Stimulated activated CD8-positive, alpha-beta memory T cell treated with anti-CD3 and anti-CD28 coated beads, Interleukin-4, amount 100 ng/mL, for 1 hour (primary cell): ENCODE measurements at regions not wholly inside any gene's neighbourhood (a gene's known extent, or its start where the extent isn't known, plus 50 kb on each side); places are given as distances from the start of the nearest gene placed in this dataset.
"Not testable (repeated sequence)": the region's sequence is repeated elsewhere in the genome, so short reads cannot be mapped to it uniquely, and the experiment has no call there.

ENCODE experiments used
- DNase-seq, 2 donors: peaks; one replicate each; pipeline ENCODE4 v3.0.0-alpha.2; 2020; ENCODE audit warnings: low read depth in 2 of 2, low spot score in 1 of 2

GRCh38 chr20:52098186-52098585 lies 93.4 kb downstream of the ZFP64 start:
- no peak for DNase-seq

DNA sequence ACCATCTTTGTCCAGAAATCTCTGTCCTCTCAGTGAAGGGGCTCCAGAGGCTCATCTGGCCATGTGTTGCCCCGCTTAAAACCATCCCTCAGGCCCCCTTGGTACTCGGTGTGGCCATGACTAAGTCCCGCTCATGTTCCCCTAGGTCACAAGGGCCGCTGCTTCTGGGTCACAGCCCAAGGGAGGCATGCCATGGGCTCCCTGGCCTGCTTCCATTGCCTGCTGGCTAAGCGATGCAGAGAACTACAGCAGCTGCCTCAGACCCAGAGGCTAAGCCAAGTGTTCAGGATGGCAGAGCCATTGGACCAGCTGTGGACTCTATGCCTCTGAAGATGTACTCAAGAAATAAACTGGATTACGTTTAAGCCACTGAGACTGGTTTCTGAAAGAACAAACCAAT lies 95.5 kb downstream of the ZFP64 start:
- no peak for DNase-seq

DNA sequence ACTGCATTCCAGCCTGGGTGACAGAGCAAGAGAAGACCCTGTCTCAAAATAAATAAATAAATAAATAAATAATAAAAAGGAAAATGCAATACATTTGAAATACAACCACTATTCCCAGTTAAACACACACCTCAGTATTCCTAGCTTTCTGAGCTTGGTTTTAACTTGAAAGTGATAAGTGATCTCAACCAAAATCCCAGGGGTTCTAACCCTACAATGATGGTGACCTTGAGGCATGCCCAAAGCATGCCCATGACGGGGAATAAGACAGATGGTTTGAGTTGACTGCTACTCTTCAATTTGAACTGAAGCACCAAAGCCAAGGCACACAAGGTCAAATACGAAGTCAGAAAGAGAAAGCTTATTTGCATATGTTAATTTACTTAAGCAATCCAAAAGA lies 96.9 kb downstream of the ZFP64 start:
- no peak for DNase-seq

DNA sequence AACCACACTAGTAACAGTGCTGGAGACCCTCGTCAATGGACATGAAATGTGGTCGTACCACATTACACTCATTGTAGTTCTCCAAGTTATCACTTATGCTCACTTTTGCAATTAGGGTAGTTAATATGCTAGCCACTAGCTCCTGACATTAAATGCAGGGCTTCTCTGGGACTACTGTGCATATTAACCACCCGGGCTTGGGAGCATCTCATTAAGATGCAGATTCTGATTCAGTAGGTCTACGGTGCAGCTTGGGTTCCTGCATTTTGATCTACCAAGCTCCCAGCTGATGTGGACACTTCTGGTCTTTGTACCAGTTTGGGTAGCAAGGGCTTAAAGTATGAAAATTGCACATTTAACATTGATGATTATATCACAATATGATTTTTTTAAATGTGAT lies 98.0 kb downstream of the ZFP64 start:
- no peak for DNase-seq

GRCh38 chr20:52090035-52090434 lies 101.5 kb downstream of the ZFP64 start:
- no peak for DNase-seq

GRCh38 chr20:52087471-52087870 lies 104.1 kb downstream of the ZFP64 start:
- DNase-seq, result no peak

DNA sequence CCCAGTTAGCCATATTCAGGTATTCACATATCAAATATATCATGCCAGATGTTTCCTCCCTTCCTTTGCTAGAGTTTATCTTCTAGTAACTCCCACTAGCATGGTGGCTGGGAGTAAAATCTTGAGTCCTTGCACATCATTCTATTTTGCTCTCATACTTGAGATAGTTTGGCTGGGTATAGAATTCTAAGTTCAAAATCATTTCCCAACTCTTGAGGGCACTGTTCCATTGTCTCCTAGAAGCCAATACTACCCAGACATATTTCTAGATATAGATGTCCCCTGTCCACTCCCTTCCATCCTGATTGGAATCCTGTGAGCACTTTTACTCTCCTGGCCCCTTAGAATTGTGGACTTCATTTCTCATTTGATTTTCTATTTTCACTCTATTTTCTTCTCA lies 104.7 kb downstream of the ZFP64 start:
- no peak for DNase-seq

- no peak for DNase-seq
These were observed 106.9 kb downstream of the ZFP64 start for GRCh38 chr20:52084727-52085126.

DNA sequence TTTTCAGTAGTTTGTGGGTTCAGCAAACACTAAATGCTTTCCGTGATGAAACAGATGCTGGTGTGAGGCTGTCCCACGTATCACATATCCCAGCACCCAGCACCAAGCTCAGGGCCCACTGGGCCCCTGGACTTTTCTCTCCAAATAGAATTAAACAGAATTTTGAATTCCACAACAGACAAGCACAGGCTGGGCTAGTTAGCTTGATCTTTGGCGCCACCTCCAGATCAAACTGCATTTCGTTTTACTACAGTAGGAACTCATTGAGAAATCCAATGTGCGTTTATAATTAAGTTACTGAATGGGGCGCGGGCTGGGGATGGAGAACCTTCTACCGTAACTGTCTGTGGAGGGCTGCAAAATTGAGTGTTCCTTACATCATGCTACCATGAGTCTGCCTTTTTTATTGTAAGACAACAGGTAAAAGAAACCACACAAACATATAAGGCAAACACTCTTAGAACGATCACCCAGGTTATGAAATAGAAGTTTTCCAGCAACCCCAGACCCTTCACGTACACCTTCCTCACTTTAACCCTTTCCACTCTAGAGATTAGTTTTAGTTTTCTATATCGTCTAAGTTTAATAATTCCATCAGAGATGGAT lies 107.8 kb downstream of the ZFP64 start:
- DNase-seq, result no peak

DNA sequence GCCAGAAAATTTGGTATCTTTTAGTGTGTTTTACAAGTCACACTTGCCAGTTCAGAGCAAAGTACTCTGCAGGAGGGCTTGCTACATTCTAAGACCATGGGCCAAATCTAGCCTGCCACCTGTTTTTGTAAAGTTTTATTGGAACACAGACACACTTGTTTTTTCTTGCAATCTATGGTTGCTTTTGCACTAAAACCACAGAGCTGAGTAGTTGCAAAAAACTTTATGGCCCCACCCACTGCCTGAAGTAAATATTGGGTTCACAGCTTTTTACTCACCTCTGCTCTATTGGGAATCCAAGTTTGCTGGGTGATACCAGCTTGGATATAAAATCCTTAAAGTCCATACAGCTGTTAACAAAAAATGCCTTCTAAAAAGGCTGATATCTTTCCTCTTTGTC lies 109.0 kb downstream of the ZFP64 start:
- DNase-seq, result no peak

- DNase-seq, result no peak
These were observed 109.8 kb downstream of the ZFP64 start for GRCh38 chr20:52081791-52082190.

GRCh38 chr20:52081066-52081465 lies 110.5 kb downstream of the ZFP64 start:
- DNase-seq, result no peak

DNA sequence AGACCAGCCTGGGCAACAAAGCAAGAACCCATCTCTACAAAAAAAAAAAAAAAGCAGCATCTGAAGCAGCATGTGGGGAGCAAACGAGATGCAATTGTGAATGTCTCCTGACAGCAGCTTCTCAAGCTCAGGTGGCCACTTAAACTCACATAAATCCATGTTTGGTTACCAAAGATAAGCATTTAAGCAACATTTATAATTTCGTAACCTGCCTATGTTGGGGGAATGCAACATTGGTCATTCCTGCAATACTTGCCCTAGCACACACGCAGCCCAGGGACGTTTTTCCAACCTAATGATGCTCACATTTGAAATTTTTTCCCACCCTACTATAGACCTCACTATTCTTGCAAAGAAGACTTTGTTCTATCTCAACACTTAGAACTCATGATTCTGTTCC lies 113.3 kb downstream of the ZFP64 start:
- no peak for DNase-seq

- DNase-seq, result no peak
These were observed 115.4 kb downstream of the ZFP64 start for GRCh38 chr20:52076164-52076563.

DNA sequence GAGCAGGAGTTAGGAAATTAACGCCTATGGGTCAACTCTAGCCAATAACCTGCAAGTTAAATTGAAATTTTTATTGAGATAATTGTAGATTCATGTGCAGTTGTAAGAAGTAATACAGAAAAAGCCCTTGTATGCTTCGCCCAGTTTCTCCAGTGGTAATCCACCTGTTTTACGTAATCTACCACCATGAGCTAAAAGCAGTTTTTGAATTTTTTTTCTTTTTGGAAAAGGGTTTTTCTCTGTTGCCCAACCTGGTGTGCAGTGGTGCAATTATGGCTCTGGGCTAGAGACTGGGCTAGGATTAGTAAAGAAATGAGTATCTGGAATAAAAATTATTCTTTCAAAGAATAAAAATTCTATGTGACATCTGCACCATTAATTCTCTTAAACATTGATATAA lies 116.2 kb downstream of the ZFP64 start:
- DNase-seq, result no peak

- DNase-seq, result no peak
These were observed 120.4 kb downstream of the ZFP64 start for GRCh38 chr20:52071136-52071535.

DNA sequence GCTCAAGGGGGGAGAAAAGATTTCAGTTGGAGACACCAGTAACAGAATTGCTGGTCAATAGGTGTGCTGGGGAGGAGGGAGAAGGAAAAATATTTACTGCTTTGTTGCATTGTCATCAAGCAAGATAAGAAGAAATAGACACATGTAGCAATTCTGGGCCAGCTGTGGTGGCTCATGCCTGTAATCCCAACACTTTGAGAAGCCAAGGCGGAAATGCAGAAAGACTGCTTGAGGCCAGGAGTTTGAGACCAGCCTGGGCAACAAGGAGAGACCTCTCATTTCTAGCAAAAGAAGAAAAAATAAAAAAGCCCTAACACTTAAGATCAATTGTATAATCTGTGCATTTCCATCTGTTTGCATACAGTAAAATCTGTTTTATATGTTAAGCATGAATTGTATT lies 126.6 kb downstream of the ZFP64 start:
- DNase-seq, result no peak

- no peak for DNase-seq
These were observed 128.9 kb downstream of the ZFP64 start for GRCh38 chr20:52062452-52063209.

GRCh38 chr20:52060794-52061714 lies 130.5 kb downstream of the ZFP64 start:
- no peak for DNase-seq

DNA sequence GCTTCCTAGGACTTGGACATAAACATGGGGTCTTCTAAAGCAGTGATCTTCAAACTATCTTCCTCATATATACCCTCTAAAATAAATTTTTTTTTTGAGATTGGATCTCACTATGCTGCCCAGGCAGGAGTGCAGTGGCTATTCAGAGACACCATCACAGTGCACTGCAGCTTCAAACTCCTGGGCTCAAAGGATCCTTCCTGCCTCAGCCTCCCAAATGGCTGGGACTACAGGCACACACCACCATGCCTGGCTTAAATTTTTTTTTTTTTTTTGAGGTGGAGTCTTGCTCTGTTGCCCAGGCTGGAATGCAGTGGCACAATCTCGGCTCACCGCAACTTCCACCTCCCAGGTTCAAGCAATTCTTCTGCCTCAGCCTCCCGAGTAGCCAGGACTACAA lies 134.4 kb downstream of the ZFP64 start:
- not testable (repeated sequence) for DNase-seq

DNA sequence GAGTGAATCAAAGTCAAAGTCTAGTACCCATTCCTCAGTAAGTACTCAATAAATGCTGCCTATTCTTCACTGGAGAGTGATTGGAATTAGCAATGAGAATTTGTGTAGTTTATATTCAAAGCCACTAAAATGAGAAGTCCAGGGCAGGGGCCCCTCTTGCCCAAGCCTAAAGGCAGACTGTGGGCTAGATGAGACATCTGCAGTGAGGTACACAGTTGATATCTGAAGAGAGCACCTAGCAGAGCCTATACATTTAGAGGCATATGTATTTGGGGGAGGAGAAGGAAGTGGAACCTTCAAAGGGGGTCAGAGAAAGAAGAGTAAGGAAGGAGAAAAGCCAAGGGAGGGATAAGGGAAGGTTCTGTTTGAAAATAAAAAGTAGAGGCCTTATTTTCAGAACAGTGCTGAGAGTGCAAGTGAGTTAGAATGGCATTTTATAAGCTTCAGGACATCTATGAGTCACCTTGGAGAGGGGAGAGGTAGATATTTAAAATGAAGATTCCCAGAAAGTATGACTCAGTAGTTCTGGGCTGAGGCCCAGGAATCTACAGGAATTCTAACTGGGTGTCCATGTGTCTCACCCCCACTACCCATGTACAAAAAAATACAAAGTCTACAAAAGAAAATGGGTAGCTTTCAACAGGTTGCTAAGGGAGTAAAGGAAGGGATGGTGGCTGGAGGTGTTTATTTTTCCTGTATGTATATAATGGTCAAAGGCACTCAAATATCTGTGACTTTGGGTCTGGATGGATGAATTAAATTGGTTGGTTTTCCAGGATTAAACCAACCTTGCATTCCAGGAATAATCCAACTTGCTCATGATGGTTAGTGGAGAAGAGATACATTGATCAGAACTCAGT lies 135.1 kb downstream of the ZFP64 start:
- DNase-seq, result no peak
